ENCODE measurements at regions not wholly inside any gene's neighbourhood (a gene's known extent, or its start where the extent isn't known, plus 50 kb on each side); places are given as distances from the start of the nearest gene placed in this dataset.
A peak's percentile ranks its signal among the peaks of the same experiment; 100 is the strongest.

- TF ChIP-seq CTCF (conservative IDR thresholded peaks at IDR 0.05) (peak; percentile 8; the same call in 1 of the 2 replicates), ZFX (IDR thresholded peaks at IDR 0.05) (no peak)
Measured at GRCh38 chr15:62277816-62278394, 112.8 kb upstream of the C2CD4B start.
